PC-3 (cell line): ENCODE measurements at regions not wholly inside any gene's neighbourhood (a gene's known extent, or its start where the extent isn't known, plus 50 kb on each side); places are given as distances from the start of the nearest gene placed in this dataset.

Experiments used
- EZH2 ChIP-seq: fragments of 300-600 bp; sonication (generic); IDR thresholded peaks from one replicate; pipeline ENCODE4 v1.6.1; 2017; ENCODE audit warnings: antibody characterized with exemption, mild to moderate bottlenecking, low read length; ENCODE audit not compliant: unreplicated experiment
- TF ChIP-seq, protein P1 (sequence below): fragments of 300-600 bp; sonication (generic); conservative IDR thresholded peaks from 2 replicates; pipeline ENCODE4 v1.5.1; 2017; ENCODE audit warnings: antibody characterized with exemption, low read depth, mild to moderate bottlenecking, low read length

DNA sequence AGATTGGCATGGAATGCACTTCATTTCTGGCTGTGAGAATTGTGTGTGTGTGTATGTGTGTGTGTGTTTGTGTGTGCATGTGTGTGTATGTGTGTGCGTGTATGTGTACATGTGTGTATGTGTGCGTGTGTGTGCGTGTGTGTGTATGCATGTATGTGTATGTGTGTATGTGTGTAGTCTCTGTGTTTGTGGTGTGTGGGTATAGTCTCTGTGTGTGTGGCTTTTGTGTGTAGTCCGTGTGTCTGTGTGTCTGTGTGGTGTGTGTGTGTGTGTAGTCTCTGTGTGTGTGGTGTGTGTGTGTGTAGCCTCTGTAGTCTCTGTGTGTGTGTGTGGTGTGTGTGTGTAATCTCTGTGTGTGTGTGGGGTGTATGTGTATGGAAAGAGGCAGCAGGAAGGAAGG, 247.3 kb upstream of the SOX11 start:
- TF ChIP-seq, protein P1, sequence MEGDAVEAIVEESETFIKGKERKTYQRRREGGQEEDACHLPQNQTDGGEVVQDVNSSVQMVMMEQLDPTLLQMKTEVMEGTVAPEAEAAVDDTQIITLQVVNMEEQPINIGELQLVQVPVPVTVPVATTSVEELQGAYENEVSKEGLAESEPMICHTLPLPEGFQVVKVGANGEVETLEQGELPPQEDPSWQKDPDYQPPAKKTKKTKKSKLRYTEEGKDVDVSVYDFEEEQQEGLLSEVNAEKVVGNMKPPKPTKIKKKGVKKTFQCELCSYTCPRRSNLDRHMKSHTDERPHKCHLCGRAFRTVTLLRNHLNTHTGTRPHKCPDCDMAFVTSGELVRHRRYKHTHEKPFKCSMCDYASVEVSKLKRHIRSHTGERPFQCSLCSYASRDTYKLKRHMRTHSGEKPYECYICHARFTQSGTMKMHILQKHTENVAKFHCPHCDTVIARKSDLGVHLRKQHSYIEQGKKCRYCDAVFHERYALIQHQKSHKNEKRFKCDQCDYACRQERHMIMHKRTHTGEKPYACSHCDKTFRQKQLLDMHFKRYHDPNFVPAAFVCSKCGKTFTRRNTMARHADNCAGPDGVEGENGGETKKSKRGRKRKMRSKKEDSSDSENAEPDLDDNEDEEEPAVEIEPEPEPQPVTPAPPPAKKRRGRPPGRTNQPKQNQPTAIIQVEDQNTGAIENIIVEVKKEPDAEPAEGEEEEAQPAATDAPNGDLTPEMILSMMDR, result no peak
- TF ChIP-seq EZH2, result no peak
